ENCODE measurements at regions not wholly inside any gene's neighbourhood (a gene's known extent, or its start where the extent isn't known, plus 50 kb on each side); places are given as distances from the start of the nearest gene placed in this dataset.

- DNase-seq, result no peak
Observed at GRCh38 chr11:64501500-64502427, 54.0 kb upstream of the SLC22A11 start.

GRCh38 chr11:64502634-64503033 is 53.1 kb upstream of the SLC22A11 start:
- DNase-seq, result no peak

- no peak for DNase-seq
Observed at GRCh38 chr11:64503186-64503753, 52.5 kb upstream of the SLC22A11 start.

GRCh38 chr11:64504999-64505398 is 50.7 kb upstream of the SLC22A11 start:
- DNase-seq, result no peak

Measured in stimulated activated CD4-positive, alpha-beta T cell treated with anti-CD3 and anti-CD28 coated beads, Interleukin-4, amount 100 ng/mL, for 24 hours (primary cell).